ENCODE measurements at regions not wholly inside any gene's neighbourhood (a gene's known extent, or its start where the extent isn't known, plus 50 kb on each side); places are given as distances from the start of the nearest gene placed in this dataset.

- TF ChIP-seq, protein P1, sequence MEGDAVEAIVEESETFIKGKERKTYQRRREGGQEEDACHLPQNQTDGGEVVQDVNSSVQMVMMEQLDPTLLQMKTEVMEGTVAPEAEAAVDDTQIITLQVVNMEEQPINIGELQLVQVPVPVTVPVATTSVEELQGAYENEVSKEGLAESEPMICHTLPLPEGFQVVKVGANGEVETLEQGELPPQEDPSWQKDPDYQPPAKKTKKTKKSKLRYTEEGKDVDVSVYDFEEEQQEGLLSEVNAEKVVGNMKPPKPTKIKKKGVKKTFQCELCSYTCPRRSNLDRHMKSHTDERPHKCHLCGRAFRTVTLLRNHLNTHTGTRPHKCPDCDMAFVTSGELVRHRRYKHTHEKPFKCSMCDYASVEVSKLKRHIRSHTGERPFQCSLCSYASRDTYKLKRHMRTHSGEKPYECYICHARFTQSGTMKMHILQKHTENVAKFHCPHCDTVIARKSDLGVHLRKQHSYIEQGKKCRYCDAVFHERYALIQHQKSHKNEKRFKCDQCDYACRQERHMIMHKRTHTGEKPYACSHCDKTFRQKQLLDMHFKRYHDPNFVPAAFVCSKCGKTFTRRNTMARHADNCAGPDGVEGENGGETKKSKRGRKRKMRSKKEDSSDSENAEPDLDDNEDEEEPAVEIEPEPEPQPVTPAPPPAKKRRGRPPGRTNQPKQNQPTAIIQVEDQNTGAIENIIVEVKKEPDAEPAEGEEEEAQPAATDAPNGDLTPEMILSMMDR (IDR thresholded peaks at IDR 0.05): no peak
- TF ChIP-seq POLR2A (IDR thresholded peaks at IDR 0.05): no peak
Observed at GRCh38 chr9:80097476-80097875, 525.7 kb downstream of the TLE4 start.
